PC-3 (cell line): ENCODE measurements at regions not wholly inside any gene's neighbourhood (a gene's known extent, or its start where the extent isn't known, plus 50 kb on each side); places are given as distances from the start of the nearest gene placed in this dataset.

Source experiments
- CTCF ChIP-seq: fragments of 300-600 bp; sonication (generic); conservative IDR thresholded peaks from 2 replicates; pipeline ENCODE4 v1.5.1; 2017; ENCODE audit warnings: antibody characterized with exemption, low read depth, mild to moderate bottlenecking, low read length
- EZH2phosphoT487 ChIP-seq: fragments of 300-600 bp; sonication (generic); IDR thresholded peaks from 2 replicates; pipeline ENCODE4 v1.6.1; 2018; ENCODE audit warnings: mild to moderate bottlenecking, antibody characterized with exemption, low read length, borderline replicate concordance

GRCh38 chr11:39037611-39038010 lies 2421.8 kb downstream of the LRRC4C start:
- TF ChIP-seq CTCF (no peak), EZH2phosphoT487 (no peak)
